Embryonic facial prominence (tissue), 1 donor: ENCODE measurements at regions not wholly inside any gene's neighbourhood (a gene's known extent, or its start where the extent isn't known, plus 50 kb on each side); places are given as distances from the start of the nearest gene placed in this dataset.

Experiments
- DNase-seq: peaks from one replicate; pipeline ENCODE4 v3.0.0-alpha.2; 2016; ENCODE audit errors: extremely low spot score

DNA sequence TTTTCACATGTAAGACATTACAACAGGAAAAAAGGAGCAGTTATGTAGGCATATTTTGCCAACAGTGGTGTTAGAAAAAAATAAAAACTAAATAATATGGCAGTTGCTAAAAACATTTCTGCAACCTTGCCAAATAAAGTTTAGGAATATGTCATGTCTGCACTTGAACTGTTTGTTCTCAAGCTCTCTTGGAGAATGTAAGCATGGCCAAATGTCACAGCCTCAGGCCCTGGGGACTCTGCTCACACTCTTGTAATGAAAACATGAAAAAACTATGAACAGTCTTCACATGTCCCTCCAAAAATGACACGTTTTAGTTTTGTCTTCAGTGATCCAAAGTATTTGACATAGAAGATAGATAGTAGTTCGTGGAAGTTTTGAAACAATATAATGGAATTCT is 753.3 kb downstream of the LTN1 start:
- no peak for DNase-seq

DNA sequence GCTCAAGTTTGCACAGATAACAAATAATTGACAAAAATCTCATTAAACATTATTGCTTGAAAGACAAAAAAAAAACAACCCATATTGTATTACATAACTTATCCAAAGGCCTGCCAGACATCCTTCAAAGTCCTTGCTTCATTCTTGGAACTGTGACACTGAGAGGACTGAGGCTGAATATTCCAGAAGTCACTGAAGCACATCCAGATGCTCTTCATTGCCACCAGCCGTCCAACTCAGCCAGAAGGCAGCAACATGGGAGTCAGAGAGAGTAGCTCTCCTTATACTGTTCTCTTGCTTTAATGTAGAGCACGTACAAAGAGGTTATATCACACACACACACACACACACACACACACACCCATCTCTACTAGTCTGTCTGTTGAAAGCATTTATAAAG is 755.0 kb downstream of the LTN1 start:
- no peak for DNase-seq

DNA sequence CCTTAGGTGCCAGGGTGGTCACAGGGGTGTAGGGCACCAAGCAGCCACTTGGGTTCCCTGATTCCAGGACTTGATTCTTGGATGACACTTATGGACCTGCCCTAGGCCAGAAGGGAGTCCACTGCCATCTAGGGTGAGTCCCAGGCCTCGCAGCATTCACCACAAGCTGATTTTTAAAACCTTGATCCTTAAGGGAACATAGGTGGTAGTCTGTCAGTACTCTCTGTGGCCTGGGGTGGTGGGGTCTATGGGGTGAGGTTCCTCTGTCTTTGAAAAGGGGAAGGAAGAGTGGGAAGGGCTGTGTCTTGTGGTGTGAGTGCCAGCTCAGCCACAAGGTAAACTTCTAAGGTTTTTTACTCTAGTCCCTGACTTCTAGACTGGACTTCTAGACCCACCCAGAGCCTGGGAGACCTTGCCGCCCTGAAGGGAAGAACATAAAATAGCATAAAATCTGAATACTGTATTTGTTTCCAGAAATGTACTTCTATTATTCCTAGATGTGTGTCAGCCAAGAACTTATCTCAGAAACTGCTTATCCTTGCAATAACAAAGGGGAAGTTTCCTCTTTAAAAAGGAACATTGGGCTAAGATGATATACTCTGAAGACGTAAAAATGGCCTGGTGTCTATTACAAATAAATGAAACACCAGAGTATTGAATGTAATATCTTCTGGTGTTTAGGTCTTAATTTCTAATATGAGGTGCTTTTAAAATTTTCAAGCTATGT is 757.3 kb downstream of the LTN1 start:
- no peak for DNase-seq

DNA sequence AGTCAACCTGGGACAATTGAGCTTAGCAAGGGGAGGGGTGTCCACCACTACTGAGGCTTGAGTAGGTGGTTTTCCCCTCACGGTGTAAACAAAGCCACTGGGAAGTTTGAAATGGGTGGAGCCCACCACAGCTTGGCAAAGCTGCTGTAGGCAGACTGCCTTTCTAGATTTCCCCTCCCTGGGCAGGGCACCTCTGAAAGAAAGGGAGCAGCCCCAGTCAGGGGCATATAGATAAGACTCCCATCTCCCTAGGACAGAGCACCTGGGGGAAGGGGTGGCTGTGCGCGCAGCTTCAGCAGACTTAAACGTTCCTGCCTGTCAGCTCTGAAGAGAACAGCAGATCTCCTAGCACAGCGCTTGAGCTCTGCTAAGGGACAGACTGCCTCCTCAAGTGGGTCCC is 758.4 kb downstream of the LTN1 start:
- DNase-seq, result no peak

DNA sequence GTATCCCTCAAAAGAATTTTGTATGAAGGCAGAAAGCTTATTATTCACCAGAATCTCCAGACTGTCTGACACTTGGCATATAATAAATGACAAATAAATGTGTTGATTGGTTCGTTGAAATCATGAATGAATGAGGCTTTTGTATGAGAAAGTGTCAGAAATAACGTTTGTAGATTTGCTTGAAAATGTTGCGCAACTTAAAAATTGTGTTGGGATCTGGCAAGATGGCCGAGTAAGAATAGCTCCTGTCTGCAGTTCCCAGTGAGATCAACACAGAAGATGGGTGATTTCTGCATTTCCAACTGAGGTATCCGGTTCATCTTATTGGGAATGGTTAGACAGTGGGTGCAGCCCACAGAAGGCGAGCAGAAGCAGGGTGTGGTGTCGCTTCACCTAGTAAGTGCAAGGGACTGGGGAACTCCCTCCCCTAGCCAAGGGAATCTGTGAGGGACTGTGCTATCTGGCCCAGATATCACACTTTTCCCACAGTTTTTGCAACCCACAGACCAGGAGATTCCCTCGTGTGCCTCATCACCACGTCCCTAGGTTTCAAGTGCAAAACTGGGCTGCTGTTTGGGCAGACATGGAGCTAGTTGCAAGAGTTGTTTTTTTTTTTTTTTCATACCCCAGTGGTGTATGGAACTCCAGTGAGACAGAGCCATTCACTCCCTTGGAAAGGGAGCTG is 759.0 kb downstream of the LTN1 start:
- no peak for DNase-seq

DNA sequence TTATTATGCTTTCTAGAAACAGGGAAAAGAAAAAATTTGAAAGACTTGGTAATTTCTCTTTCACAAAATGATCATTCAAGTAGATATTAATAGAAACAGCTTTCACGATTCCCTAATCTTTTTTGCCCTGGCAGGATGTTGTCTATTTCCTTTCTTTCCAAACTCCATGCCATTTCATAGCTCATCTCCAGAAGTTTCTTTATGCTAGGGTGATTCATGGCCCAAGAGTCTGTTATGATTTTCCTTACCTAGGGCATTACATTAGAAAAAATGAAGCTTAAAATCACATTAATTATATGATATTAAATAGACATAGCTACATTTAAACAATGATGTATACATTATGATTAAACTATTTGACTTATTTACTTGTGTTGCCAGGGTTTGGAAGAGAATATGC is 762.1 kb downstream of the LTN1 start:
- no peak for DNase-seq

DNA sequence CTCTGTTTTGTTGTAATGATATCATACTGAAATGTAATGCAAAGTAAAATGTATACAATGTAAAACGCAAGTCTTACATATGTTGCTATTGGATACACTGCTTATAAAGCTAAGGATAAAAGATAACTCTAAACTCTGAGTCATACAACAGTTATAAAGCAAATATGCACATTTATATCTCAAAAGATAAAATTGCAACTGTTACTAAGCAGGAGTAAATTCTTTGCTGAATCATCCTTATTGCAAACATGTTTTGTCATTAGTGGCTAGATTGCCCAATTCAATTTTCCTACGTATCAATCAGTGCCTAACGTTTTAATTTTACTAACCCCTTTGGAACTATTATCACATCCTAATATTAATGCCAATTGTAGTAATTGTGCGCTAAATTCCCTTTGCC is 762.9 kb downstream of the LTN1 start:
- no peak for DNase-seq

DNA sequence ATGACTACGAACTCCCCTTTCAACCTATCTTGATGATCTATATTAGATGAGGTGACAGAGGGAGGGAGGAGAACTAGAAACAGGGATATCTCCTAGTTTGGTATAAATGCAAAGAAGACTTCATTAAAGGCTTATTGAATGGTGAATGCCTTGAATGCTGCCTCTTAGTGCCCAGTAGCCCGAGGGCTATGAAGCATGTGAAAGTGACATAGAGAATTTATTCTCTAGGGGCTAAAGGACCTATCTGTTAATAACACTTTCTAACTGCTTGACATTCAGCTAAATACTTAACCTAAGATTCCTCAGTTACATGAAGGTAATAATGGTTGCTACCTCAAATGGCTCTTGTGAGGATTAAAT is 764.1 kb downstream of the LTN1 start:
- no peak for DNase-seq

DNA sequence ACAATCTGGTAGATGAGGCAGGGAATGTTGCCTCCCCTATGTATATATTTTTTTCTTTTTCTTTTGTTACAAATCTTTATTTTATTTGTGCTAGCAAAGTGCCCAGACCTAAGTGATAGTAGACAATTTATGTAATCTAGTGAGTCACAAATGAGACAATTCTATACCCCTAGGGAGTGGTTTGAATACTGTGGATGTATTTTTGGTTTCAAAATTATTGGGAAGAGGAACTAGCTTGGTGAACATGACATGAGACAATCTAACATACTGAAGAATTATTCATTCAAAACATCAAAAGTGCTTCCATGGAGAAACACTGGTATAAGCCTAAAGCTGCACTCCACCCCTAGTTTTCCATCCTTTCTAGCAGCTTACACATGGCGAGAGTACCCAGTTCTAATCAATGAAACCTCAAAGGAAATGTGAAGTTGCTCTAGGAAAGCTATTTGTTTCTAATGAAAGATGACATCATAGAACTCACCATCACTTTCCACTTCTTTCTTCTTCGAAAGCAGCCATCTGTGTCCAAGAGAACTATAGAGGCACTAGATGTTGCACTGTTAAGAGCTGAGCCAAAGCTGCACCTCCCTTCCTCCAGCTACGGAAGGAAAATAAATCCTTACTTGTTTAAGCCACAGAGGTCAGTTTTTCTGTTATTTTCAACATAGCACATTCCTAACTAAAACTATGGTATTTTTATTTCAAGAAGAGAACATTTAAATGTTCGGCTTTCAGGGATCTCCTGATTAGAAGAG is 764.6 kb downstream of the LTN1 start:
- no peak for DNase-seq

DNA sequence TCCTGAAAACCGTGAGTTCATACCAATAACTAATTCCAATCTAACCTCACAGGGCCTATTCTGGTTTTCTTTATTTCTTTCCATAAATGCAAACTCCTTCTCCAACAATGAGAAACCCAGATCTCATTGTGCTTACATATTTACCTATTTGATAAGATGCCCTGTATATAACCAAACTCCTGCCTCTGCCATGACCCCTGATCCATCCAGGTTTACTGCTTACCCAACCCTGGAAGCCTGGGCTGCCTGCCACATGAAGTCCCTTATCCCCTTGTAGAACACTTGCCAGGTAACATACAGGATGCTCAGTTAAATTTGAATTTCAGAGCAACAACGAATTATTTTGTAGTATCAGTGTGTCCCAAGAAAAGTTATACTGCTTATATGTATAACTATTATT is 766.1 kb downstream of the LTN1 start:
- DNase-seq, result no peak

DNA sequence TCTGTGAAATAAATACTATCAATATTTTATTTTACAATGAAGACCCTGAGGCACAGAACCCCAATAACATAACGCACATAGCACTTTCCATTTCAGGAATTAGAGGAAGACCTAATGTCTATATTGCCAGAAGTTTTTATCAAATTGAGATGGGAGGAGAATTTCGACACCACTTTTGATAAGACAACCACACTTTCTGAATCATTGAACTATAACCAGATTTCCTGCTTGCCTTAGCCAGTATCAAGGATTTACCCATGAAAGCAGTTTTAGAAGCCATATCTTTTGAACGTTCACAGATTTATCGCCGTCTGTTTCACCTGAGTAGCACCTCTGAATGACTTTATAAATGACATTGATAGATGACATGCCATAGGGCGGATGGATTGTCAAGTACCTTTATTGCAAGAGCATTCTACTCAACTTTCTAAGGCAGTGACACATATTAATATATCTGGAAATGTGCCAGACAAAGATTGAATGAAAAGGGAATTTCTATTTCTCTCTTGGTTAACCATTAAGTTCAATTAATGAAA is 768.4 kb downstream of the LTN1 start:
- DNase-seq, result no peak

DNA sequence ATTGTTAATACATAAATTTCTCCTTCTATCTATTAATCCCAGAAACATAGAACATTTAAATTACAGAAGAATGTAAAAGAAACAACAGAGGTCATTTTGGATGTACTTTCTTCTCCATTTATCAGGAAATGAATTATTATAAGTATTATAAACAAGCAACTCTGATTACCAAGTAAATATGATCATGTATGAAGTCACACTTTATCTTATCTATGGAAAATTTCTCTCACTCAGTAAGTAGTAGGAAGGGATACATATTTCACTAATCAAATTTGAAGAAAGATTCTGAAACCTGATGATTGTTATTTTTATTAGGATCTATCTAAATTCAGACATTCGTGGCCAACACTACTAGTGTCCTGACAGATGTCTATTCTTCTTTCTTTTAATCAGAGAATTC is 770.7 kb downstream of the LTN1 start:
- no peak for DNase-seq

DNA sequence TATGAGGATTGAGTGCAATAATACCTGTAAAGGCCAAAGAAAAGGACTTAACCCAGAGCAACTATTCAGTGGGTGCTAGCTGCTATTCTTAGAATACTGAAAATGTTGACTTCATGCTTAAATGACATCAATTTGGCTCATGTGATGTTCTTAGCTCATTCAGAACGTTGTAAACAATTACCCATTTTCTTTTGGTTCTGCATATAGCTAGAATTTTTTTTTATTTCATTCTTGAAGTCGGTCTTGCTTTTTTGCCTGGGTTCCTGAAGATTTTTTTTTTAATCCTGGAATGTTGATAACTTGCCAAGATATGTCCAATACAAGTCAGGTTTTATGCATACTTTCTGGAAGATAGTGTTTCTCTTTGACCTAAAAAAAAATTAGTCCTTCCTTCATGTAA is 772.0 kb downstream of the LTN1 start:
- DNase-seq, result no peak

DNA sequence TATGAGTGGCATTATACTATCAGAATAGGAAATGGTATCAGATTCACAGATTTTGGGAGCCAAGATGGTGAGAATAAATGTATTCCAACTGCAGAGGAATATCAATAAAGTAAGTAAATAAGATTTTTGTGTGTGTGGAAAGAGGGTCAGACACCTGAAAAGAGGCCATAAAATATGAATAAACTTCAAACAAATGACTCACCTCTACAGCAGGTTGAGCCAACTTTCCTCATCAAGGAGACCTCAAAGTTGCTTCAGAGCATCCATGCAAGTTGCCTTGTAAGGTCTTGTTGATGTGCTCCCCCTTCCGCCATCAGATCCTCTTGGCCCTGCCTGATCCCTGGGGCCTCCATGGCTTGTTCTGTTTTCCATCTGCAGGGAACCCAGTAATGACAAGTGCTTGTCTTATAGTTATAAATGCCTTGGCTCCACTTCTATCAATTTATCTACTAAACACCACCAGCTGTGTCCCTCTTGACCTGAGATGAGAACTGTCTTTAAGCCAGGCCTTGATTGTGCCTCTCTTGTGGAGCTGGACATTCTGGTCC is 775.6 kb downstream of the LTN1 start:
- DNase-seq, result no peak

DNA sequence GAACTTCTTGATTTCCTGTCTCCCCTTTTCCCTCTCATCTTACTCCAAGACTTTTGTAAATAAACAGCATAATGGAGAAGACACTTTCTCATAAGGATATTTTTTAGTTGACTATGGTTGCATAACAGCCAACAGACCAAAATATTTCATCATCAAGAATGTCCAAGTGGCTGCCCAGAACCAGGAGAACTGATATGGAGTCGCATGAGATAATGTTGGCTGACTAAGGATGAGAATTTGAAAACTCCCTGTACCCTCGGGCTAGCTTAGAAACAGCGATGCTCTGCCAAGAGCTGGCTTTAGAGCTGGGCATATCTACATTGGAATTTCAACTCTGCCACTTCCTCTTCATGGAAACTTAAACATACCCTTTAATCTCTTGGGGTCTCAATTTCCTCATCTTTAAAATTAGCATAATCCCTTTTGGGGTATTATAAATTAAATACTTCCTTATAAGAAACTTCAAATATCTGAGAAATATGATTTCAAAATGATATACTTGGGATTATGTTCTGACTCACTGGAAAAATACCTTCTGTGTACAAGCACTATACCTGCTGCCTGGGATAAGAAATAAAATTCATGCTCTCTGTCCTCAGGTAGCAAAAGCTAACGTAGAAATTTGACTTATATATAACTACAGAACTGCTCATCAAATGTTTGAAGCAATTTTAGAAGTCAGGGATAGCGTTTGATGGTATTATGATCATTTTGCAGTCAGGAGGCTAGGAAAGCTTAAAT is 777.3 kb downstream of the LTN1 start:
- DNase-seq, result no peak

DNA sequence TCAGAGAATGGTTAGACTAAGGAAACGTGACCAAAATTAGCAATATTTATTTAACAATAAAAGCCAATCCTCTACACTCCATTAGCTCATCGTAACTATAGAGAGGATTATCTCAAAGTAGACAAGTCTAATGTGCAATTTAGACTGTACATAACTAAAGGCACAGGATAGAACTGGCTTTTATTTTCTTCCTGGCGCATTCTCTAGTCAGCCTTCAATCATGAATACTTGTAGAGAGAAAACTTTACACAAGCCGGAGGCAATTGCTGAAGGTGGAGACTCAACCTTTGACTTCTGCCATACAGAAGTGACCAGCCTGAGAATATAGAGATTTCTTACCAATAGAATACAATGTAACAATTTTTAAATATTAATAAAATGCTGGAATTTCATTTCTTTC is 777.9 kb downstream of the LTN1 start:
- DNase-seq, result no peak

DNA sequence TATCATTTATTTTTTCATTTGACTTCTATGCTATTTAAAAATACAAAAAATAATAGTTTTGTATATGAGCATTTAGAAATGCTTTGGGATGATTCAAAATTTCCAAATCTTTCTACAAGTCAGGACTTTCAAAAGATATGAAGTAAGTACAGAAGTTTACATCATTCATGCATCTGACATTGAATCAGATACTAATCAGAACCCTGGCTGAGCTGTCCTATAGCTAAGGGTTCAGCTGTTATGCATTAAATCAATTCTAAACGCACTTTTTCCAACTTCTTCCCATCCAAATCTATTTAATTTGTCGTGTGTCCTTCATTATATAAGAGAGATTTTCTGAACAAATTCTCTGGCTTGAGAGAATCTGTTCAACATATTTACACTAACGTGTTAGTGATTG is 779.4 kb downstream of the LTN1 start:
- no peak for DNase-seq

DNA sequence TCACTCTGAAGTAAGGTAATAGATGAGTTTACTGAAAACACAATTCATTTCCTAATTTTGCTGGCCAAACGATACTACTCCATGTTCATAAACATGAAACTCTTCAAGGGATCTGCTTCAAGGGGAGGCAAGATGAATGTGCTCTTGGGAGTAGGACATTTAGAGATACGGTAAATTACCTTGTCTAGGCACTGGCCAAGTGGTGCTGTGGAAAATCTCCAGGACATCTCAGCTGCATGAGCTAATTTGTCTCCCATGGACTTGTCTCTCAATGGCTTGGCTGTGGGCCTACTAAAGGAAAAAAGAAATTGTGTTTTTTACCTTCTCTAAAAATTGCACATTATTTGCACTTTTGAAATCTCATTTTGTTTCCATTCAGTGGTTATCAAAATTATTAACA is 780.6 kb downstream of the LTN1 start:
- DNase-seq, result no peak

DNA sequence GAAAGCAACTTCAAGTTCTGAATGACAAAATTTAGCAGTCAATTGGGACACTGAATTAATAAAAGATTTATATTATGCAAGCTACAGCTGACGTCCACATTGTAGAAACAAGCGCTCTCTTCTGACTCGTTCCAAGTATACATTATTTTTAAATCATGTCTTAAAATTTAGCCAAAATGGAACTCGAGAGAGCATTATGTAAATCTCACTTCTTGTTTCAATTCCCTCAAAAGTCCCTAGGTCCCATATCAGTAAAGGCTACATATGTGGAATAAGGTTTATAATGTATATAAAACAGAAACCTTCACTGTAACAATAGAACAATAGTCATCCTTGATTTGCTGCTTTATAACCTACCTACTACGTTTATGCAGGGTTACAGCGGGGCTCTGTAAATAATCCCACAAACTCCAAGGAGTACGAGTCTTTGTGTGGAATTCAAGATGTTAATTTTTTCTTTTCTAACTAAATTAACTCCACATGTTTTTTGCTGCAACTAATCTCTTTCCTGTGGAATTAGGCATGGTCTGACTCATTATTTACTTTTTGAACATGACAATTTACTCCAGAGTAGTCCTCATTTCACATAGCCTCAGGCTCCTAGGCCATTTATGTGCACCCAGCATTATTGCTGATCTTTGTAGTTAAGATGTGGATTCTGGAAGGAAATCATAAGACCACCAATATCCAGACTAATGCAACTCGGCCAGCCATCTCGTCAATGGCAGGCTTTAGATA is 785.1 kb downstream of the LTN1 start:
- peak; percentile 57 for DNase-seq

DNA sequence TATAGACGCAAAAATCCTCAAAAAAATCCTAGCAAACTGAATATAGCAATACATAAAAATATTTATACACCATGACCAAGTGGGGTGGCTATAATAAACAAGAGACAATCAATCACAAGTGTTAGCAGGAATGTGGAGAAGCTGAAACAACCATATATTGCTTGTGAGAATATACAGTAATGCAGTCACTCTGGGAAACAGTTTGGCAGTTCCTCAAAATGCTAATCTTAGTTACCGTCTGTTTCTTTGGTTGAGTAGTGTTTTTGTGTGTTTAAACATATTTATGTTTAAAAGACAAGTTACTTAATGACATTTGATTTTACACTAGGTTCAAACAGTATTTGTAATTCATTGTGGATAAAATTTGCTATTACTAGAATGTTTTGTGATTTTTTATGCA is 792.0 kb downstream of the LTN1 start:
- DNase-seq, result no peak

DNA sequence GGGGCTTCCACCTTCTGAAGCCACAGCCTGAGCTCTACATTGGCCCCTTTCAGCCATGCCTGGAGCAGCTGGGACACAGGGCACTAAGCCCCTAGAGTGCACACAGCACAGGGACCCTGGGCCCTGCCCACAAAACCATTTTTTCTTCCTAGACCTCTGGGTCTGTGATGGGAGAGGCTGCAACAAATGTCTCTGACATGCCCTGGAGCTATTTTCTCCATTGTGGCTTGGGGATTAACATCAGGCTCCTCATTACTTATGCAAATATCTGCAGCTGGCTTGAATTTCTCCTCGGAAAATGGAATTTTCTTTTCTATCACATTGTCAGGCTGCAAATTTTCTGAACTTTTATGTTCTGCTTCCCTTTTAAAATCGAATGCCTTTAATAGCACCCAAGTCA is 795.7 kb downstream of the LTN1 start:
- DNase-seq, result no peak
